ENCODE measurements at regions not wholly inside any gene's neighbourhood (a gene's known extent, or its start where the extent isn't known, plus 50 kb on each side); places are given as distances from the start of the nearest gene placed in this dataset.

GRCh38 chr1:229887043-229887822 is 179.8 kb upstream of the GALNT2 start:
- ChIA-PET POLR2A (no interaction called here), CTCF (interaction anchor here (1.1 to 1.3 kb wide), 2 partner anchors 11 to 38 kb away, joined by 3 read pairs; no protein-coding TSS in a partner anchor)
- Histone ChIP-seq H3K27me3 (ENCODE audit: control insufficient read depth, insufficient read depth, low read length) (peaks cover 2% of the 10 kb centered on the region; the same call in 1 of the 2 replicates), H3K36me3 (ENCODE audit: control insufficient read depth, insufficient read depth, low read length) (no peaks in the 10 kb centered on the region), H3K4me3 (ENCODE audit: low read depth, low read length) (no peak overlapping the region)
- TF ChIP-seq CTCF (IDR thresholded peaks at IDR 0.05; ENCODE audit: insufficient read depth, low read depth, low read length) = no peak
- no peak for DNase-seq (ENCODE audit: low read depth)

- H3K27me3 ChIP-seq (ENCODE audit: control insufficient read depth, insufficient read depth, low read length) = peaks cover 2% of the 10 kb centered on the region; the same call in 1 of the 2 replicates
- no peak for TF ChIP-seq CTCF (IDR thresholded peaks at IDR 0.05; ENCODE audit: insufficient read depth, low read depth, low read length)
- no peaks in the 10 kb centered on the region for H3K36me3 ChIP-seq (ENCODE audit: control insufficient read depth, insufficient read depth, low read length)
- DNase-seq (ENCODE audit: low read depth) = no peak
- CTCF ChIA-PET = no interaction called here
- POLR2A ChIA-PET = no interaction called here
- H3K4me3 ChIP-seq (ENCODE audit: low read depth, low read length) = no peak overlapping the region
Measured at GRCh38 chr1:229888157-229888556, 178.9 kb upstream of the GALNT2 start.

- CTCF ChIA-PET = no interaction called here
- POLR2A ChIA-PET = no interaction called here
- H3K27me3 ChIP-seq (ENCODE audit: control insufficient read depth, insufficient read depth, low read length) = peaks cover 2% of the 10 kb centered on the region; the same call in 1 of the 2 replicates
- TF ChIP-seq CTCF (IDR thresholded peaks at IDR 0.05; ENCODE audit: insufficient read depth, low read depth, low read length) = no peak
- H3K36me3 ChIP-seq (ENCODE audit: control insufficient read depth, insufficient read depth, low read length) = no peaks in the 10 kb centered on the region
- H3K4me3 ChIP-seq (ENCODE audit: low read depth, low read length) = no peak overlapping the region
- DNase-seq (ENCODE audit: low read depth) = no peak
Measured at GRCh38 chr1:229888561-229889001, 178.5 kb upstream of the GALNT2 start.

GRCh38 chr1:229889031-229889517 is 178.0 kb upstream of the GALNT2 start:
- Histone ChIP-seq H3K27me3 (ENCODE audit: control insufficient read depth, insufficient read depth, low read length) (peaks cover 2% of the 10 kb centered on the region; the same call in 1 of the 2 replicates), H3K36me3 (ENCODE audit: control insufficient read depth, insufficient read depth, low read length) (no peaks in the 10 kb centered on the region), H3K4me3 (ENCODE audit: low read depth, low read length) (no peak overlapping the region)
- no peak for DNase-seq (ENCODE audit: low read depth)
- TF ChIP-seq CTCF (IDR thresholded peaks at IDR 0.05; ENCODE audit: insufficient read depth, low read depth, low read length) = no peak
- POLR2A ChIA-PET = no interaction called here
- CTCF ChIA-PET = interaction anchor here (0.6 kb wide), 1 partner anchor 40 kb away, joined by 3 read pairs; no protein-coding TSS in a partner anchor

- ChIA-PET CTCF (no interaction called here), POLR2A (no interaction called here)
Measured at GRCh38 chr1:229891227-229891626, 175.8 kb upstream of the GALNT2 start.

More at GRCh38 chr1:229891227-229891626, 175.8 kb upstream of the GALNT2 start:
- Histone ChIP-seq H3K36me3 (ENCODE audit: control insufficient read depth, insufficient read depth, low read length) (no peaks in the 10 kb centered on the region), H3K27me3 (ENCODE audit: control insufficient read depth, insufficient read depth, low read length) (no peaks in the 10 kb centered on the region), H3K4me3 (ENCODE audit: low read depth, low read length) (no peak overlapping the region)
- TF ChIP-seq CTCF (IDR thresholded peaks at IDR 0.05; ENCODE audit: insufficient read depth, low read depth, low read length) = no peak
- DNase-seq (ENCODE audit: low read depth) = no peak
